ENCODE measurements at regions not wholly inside any gene's neighbourhood (a gene's known extent, or its start where the extent isn't known, plus 50 kb on each side); places are given as distances from the start of the nearest gene placed in this dataset.

- TF ChIP-seq ZBTB1 (CRISPR knock-in tag; IDR thresholded peaks at IDR 0.05; ENCODE audit: borderline replicate concordance, low read depth) (no peak; the same call in 1 of the 2 replicates), TCFL5 (CRISPR knock-in tag; conservative IDR thresholded peaks at IDR 0.05) (no peak), ZNF655 (CRISPR knock-in tag; IDR thresholded peaks at IDR 0.05) (no peak), ATF4 (CRISPR knock-in tag; IDR thresholded peaks at IDR 0.05) (peak; percentile 81), TEAD1 (CRISPR knock-in tag; IDR thresholded peaks at IDR 0.05) (peak in 1 of 2 experiments; percentile 71; a peak in 1 of 4 replicates), BHLHE40 (IDR thresholded peaks at IDR 0.05; ENCODE audit: low read length) (peak; percentile 52), FIP1L1 (IDR thresholded peaks at IDR 0.05; ENCODE audit: low read depth, low read length, poor library complexity, severe bottlenecking) (peak; percentile 81), CTBP1 (IDR thresholded peaks at IDR 0.05; ENCODE audit: borderline replicate concordance) (peak; percentile 99), ZBTB26 (CRISPR knock-in tag; IDR thresholded peaks at IDR 0.05) (no peak), UBTF (IDR thresholded peaks at IDR 0.05; ENCODE audit: borderline replicate concordance in 1 of 2, low read depth in 2 of 2, low read length in 2 of 2) (peak; percentile 63 to 86; a peak in 3 of 4 replicates), SRF (CRISPR knock-in tag; IDR thresholded peaks at IDR 0.05) (peak in 1 of 2 experiments; percentile 35; a peak in 2 of 4 replicates), RCOR1 (IDR thresholded peaks at IDR 0.05; ENCODE audit: borderline replicate concordance in 1 of 2, low read depth in 2 of 2, low read length in 2 of 2) (peak in 1 of 2 experiments; percentile 40; a peak in 1 of 4 replicates), PHF21A (IDR thresholded peaks at IDR 0.05; ENCODE audit: borderline replicate concordance, low read depth) (peak; percentile 66; the same call in 1 of the 2 replicates), E2F8 (IDR thresholded peaks at IDR 0.05; ENCODE audit: low read depth, partially characterized antibody) (no peak), BRCA1 (IDR thresholded peaks at IDR 0.05) (no peak), BRCA1 (CRISPR knock-in tag; IDR thresholded peaks at IDR 0.05) (no peak), GATAD2B (IDR thresholded peaks at IDR 0.05; ENCODE audit: borderline replicate concordance) (no peak)
These were observed 72.7 kb upstream of the MAP4 start (continued) for GRCh38 chr3:48088749-48089466.
